Progenitor cell of endocrine pancreas (in vitro differentiated cells): ENCODE measurements at regions not wholly inside any gene's neighbourhood (a gene's known extent, or its start where the extent isn't known, plus 50 kb on each side); places are given as distances from the start of the nearest gene placed in this dataset.

Experiments
- DNase-seq: peaks from one replicate; pipeline ENCODE4 v3.0.0; 2021; ENCODE audit warnings: low spot score; ENCODE audit not compliant: unreplicated experiment
- H3K27ac Mint-ChIP-seq: 2 replicates; pipeline ENCODE4 v1.8.0; 2021; ENCODE audit warnings: mild to moderate bottlenecking, moderate library complexity, mixed read lengths
- H3K27me3 Mint-ChIP-seq: 2 replicates; pipeline ENCODE4 v1.8.0; 2021; ENCODE audit warnings: mixed read lengths
- H3K36me3 Mint-ChIP-seq: 2 replicates; pipeline ENCODE4 v1.8.0; 2022; ENCODE audit warnings: mixed read lengths; ENCODE audit not compliant: insufficient read depth
- H3K4me1 Mint-ChIP-seq: 2 replicates; pipeline ENCODE4 v1.8.0; 2021; ENCODE audit warnings: low read depth, mixed read lengths
- H3K4me3 Mint-ChIP-seq: 2 replicates; pipeline ENCODE4 v1.8.0; 2021; ENCODE audit warnings: low read depth, mild to moderate bottlenecking, moderate library complexity, mixed read lengths
- H3K9me3 Mint-ChIP-seq: 2 replicates; pipeline ENCODE4 v1.8.0; 2021; ENCODE audit warnings: low read depth, mixed read lengths
- CTCF ChIP-seq: fragments of 200-600 bp; sonication (generic); IDR thresholded peaks from one replicate; pipeline ENCODE4 v1.5.0; 2021; ENCODE audit warnings: antibody characterized with exemption, mild to moderate bottlenecking; ENCODE audit not compliant: unreplicated experiment

- H3K27ac Mint-ChIP-seq, result no peak overlapping the region
- H3K36me3 Mint-ChIP-seq, result no peaks in the 10 kb centered on the region
- no peak overlapping the region for H3K4me3 Mint-ChIP-seq
- no peak for TF ChIP-seq CTCF
- H3K4me1 Mint-ChIP-seq, result no peaks in the 10 kb centered on the region
- H3K27me3 Mint-ChIP-seq, result no peaks in the 10 kb centered on the region
- DNase-seq, result no peak
- H3K9me3 Mint-ChIP-seq, result no peaks in the 10 kb centered on the region
Observed at GRCh38 chr4:114271031-114271430, 291.6 kb upstream of the ARSJ start.

GRCh38 chr4:114272226-114272625 is 292.8 kb upstream of the ARSJ start:
- no peak for DNase-seq
- Mint-ChIP-seq H3K4me3 (no peak overlapping the region), H3K4me1 (no peaks in the 10 kb centered on the region), H3K27me3 (no peaks in the 10 kb centered on the region), H3K27ac (no peak overlapping the region), H3K36me3 (no peaks in the 10 kb centered on the region), H3K9me3 (no peaks in the 10 kb centered on the region)
- TF ChIP-seq CTCF, result no peak

GRCh38 chr4:114273238-114273637 is 293.8 kb upstream of the ARSJ start:
- Mint-ChIP-seq H3K9me3 (peaks cover under 1% of the 10 kb centered on the region), H3K27me3 (no peaks in the 10 kb centered on the region), H3K4me3 (no peak overlapping the region), H3K36me3 (no peaks in the 10 kb centered on the region), H3K27ac (no peak overlapping the region), H3K4me1 (no peaks in the 10 kb centered on the region)
- TF ChIP-seq CTCF, result no peak
- no peak for DNase-seq

GRCh38 chr4:114277690-114278089 is 298.2 kb upstream of the ARSJ start:
- H3K27ac Mint-ChIP-seq, result no peak overlapping the region
- H3K4me1 Mint-ChIP-seq, result no peaks in the 10 kb centered on the region
- DNase-seq, result no peak
- no peaks in the 10 kb centered on the region for H3K27me3 Mint-ChIP-seq
- H3K4me3 Mint-ChIP-seq, result no peak overlapping the region
- H3K9me3 Mint-ChIP-seq, result peaks cover 4% of the 10 kb centered on the region
- TF ChIP-seq CTCF, result no peak
- no peaks in the 10 kb centered on the region for H3K36me3 Mint-ChIP-seq

- TF ChIP-seq CTCF, result no peak
- Mint-ChIP-seq H3K4me3 (no peak overlapping the region), H3K36me3 (no peaks in the 10 kb centered on the region), H3K4me1 (no peaks in the 10 kb centered on the region), H3K9me3 (peaks cover 4% of the 10 kb centered on the region), H3K27ac (no peak overlapping the region), H3K27me3 (no peaks in the 10 kb centered on the region)
- DNase-seq, result no peak
Observed at GRCh38 chr4:114279066-114279465, 299.6 kb upstream of the ARSJ start.
